HG02981 (cell line): ENCODE measurements at regions not wholly inside any gene's neighbourhood (a gene's known extent, or its start where the extent isn't known, plus 50 kb on each side); places are given as distances from the start of the nearest gene placed in this dataset.

Experiments
- ATAC-seq: cut with Tn5 transposase; IDR thresholded peaks from one replicate; pipeline ENCODE4 v1.9.1; 2021; ENCODE audit warnings: mild to moderate bottlenecking, moderate library complexity; ENCODE audit not compliant: unreplicated experiment

GRCh38 chr4:81963763-81964020 is 410.1 kb downstream of the HNRNPD start:
- ATAC-seq: no peak

- ATAC-seq: no peak
Observed at GRCh38 chr4:81963015-81963762, 410.6 kb downstream of the HNRNPD start.

- no peak for ATAC-seq
Observed at GRCh38 chr4:81960961-81961360, 412.8 kb downstream of the HNRNPD start.

GRCh38 chr4:81954271-81954670 is 419.5 kb downstream of the HNRNPD start:
- ATAC-seq: no peak

GRCh38 chr4:81951891-81952455 is 421.8 kb downstream of the HNRNPD start:
- ATAC-seq: no peak

- no peak for ATAC-seq
Observed at GRCh38 chr4:81946996-81947395, 426.8 kb downstream of the HNRNPD start.

- ATAC-seq: no peak
Observed at GRCh38 chr4:81930506-81931238, 443.1 kb downstream of the HNRNPD start.

- ATAC-seq: no peak
Observed at GRCh38 chr4:81923140-81923539, 450.7 kb downstream of the HNRNPD start.

- no peak for ATAC-seq
Observed at GRCh38 chr4:81922313-81922712, 450.6 kb upstream of the RASGEF1B start.

- ATAC-seq: no peak
Observed at GRCh38 chr4:81921751-81922159, 450.0 kb upstream of the RASGEF1B start.

GRCh38 chr4:81919810-81920209 is 448.1 kb upstream of the RASGEF1B start:
- no peak for ATAC-seq

GRCh38 chr4:81919223-81919622 is 447.5 kb upstream of the RASGEF1B start:
- ATAC-seq: peak; percentile 79

- no peak for ATAC-seq
Observed at GRCh38 chr4:81915430-81915829, 443.7 kb upstream of the RASGEF1B start.

GRCh38 chr4:81914623-81915022 is 442.9 kb upstream of the RASGEF1B start:
- ATAC-seq: peak; percentile 57

GRCh38 chr4:81913427-81913879 is 441.7 kb upstream of the RASGEF1B start:
- ATAC-seq: peak; percentile 70

GRCh38 chr4:81912376-81913030 is 440.8 kb upstream of the RASGEF1B start:
- ATAC-seq: no peak

- ATAC-seq: no peak
Observed at GRCh38 chr4:81906905-81907304, 435.2 kb upstream of the RASGEF1B start.

GRCh38 chr4:81905971-81906370 is 434.3 kb upstream of the RASGEF1B start:
- peak; percentile 98 for ATAC-seq

GRCh38 chr4:81904121-81904520 is 432.4 kb upstream of the RASGEF1B start:
- ATAC-seq: no peak

- ATAC-seq: no peak
Observed at GRCh38 chr4:81903212-81903611, 431.5 kb upstream of the RASGEF1B start.

GRCh38 chr4:81898862-81899504 is 427.3 kb upstream of the RASGEF1B start:
- no peak for ATAC-seq
